Activated T-cell treated with anti-CD3 and anti-CD28 coated beads, Interleukin-2, amount 50 U/mL, for 72 hours (primary cell): ENCODE measurements at regions not wholly inside any gene's neighbourhood (a gene's known extent, or its start where the extent isn't known, plus 50 kb on each side); places are given as distances from the start of the nearest gene placed in this dataset.

Experiments
- ATAC-seq, 2 donors: fragments of 150-1000 bp; cut with Tn5 transposase; replicated peaks in 1 of 2; 2 replicates each; pipeline ENCODE4 v1.10.0; 2021; ENCODE audit warnings: moderate library complexity in 2 of 2, mild to moderate bottlenecking in 1 of 2
- DNase-seq, 2 donors: peaks; one replicate each; pipeline ENCODE4 v3.0.0; 2021 to 2022; ENCODE audit warnings: mixed read lengths in 1 of 2
- H3K27ac Mint-ChIP-seq: one replicate; pipeline ENCODE4 v1.8.0; 2022; ENCODE audit warnings: mild to moderate bottlenecking, moderate library complexity, mixed read lengths
- H3K27me3 Mint-ChIP-seq: one replicate; pipeline ENCODE4 v1.8.0; 2022; ENCODE audit warnings: low read depth, mixed read lengths
- H3K36me3 Mint-ChIP-seq, 2 donors: one replicate each; pipeline ENCODE4 v1.8.0; 2022; ENCODE audit warnings: mixed read lengths in 2 of 2, mild to moderate bottlenecking in 1 of 2; ENCODE audit not compliant: insufficient read depth in 2 of 2
- H3K4me1 Mint-ChIP-seq: one replicate; pipeline ENCODE4 v1.8.0; 2022; ENCODE audit warnings: low read depth, mixed read lengths
- H3K4me3 Mint-ChIP-seq, 2 donors: one replicate each; pipeline ENCODE4 v1.8.0; 2022; ENCODE audit warnings: mild to moderate bottlenecking in 2 of 2, mixed read lengths in 2 of 2, moderate library complexity in 2 of 2
- H3K9me3 Mint-ChIP-seq, 2 donors: one replicate each; pipeline ENCODE4 v1.8.0; 2022; ENCODE audit warnings: mixed read lengths in 2 of 2

GRCh38 chr5:148938522-148938882 lies 112.1 kb downstream of the ADRB2 start:
- no peaks in the 10 kb centered on the region for H3K4me1 Mint-ChIP-seq
- no peaks in the 10 kb centered on the region for H3K9me3 Mint-ChIP-seq
- H3K4me3 Mint-ChIP-seq = no peak overlapping the region
- no peaks in the 10 kb centered on the region for H3K36me3 Mint-ChIP-seq
- DNase-seq (no peak), ATAC-seq (no peak)
- H3K27me3 Mint-ChIP-seq = peaks cover 26% of the 10 kb centered on the region
- H3K27ac Mint-ChIP-seq = no peak overlapping the region

- Mint-ChIP-seq H3K9me3 (no peaks in the 10 kb centered on the region), H3K36me3 (no peaks in the 10 kb centered on the region), H3K27me3 (peaks cover 19% of the 10 kb centered on the region), H3K27ac (no peak overlapping the region), H3K4me3 (no peak overlapping the region), H3K4me1 (no peaks in the 10 kb centered on the region)
- ATAC-seq (no peak), DNase-seq (no peak)
These were observed 113.3 kb downstream of the ADRB2 start for GRCh38 chr5:148939676-148940075.

DNA sequence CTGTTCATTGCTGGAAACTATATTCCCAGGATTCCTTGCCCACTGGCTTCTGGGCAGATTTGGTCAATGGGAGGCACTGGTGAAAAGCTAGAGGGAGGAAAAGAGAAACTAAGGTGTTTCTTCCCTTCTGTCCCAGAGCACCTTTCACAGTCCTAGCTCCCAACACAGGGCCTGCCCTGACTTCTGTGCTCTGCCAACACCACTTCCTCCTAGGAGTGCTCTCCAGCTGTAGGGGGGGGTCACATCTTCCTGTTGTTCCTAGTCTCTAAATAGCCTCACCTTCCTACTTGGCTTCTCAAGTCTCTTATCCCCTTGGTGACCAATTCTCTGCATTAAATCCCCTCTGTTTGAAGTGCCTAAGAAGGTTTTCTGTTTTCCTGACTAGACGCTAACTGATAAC lies 115.4 kb downstream of the ADRB2 start:
- Mint-ChIP-seq H3K4me3 (no peak overlapping the region), H3K36me3 (no peaks in the 10 kb centered on the region), H3K27me3 (peaks cover 16% of the 10 kb centered on the region), H3K27ac (no peak overlapping the region), H3K9me3 (no peaks in the 10 kb centered on the region), H3K4me1 (no peaks in the 10 kb centered on the region)
- DNase-seq = no peak
- no peak for ATAC-seq

GRCh38 chr5:148949841-148950470 lies 112.9 kb downstream of the SH3TC2 start:
- DNase-seq = no peak

GRCh38 chr5:148950471-148950863 lies 112.4 kb downstream of the SH3TC2 start:
- no peak overlapping the region for H3K27ac Mint-ChIP-seq

More at GRCh38 chr5:148949841-148950470, 112.9 kb downstream of the SH3TC2 start:
- H3K9me3 Mint-ChIP-seq = no peaks in the 10 kb centered on the region
- no peaks in the 10 kb centered on the region for H3K4me1 Mint-ChIP-seq
- ATAC-seq = no peak
- H3K4me3 Mint-ChIP-seq = no peak overlapping the region
- H3K27ac Mint-ChIP-seq = no peak overlapping the region
- peaks cover 5% of the 10 kb centered on the region for H3K27me3 Mint-ChIP-seq
- no peaks in the 10 kb centered on the region for H3K36me3 Mint-ChIP-seq

GRCh38 chr5:148950892-148951291 lies 112.0 kb downstream of the SH3TC2 start:
- no peaks in the 10 kb centered on the region for H3K4me1 Mint-ChIP-seq
- peaks cover 5% of the 10 kb centered on the region for H3K27me3 Mint-ChIP-seq
- no peak for DNase-seq
- ATAC-seq = no peak
- H3K36me3 Mint-ChIP-seq = no peaks in the 10 kb centered on the region
- H3K27ac Mint-ChIP-seq = no peak overlapping the region
- H3K9me3 Mint-ChIP-seq = no peaks in the 10 kb centered on the region
- H3K4me3 Mint-ChIP-seq = no peak overlapping the region

More at GRCh38 chr5:148950471-148950863, 112.4 kb downstream of the SH3TC2 start:
- H3K4me3 Mint-ChIP-seq = no peak overlapping the region
- H3K27me3 Mint-ChIP-seq = peaks cover 5% of the 10 kb centered on the region
- no peaks in the 10 kb centered on the region for H3K9me3 Mint-ChIP-seq
- DNase-seq (no peak), ATAC-seq (no peak)
- H3K4me1 Mint-ChIP-seq = no peaks in the 10 kb centered on the region
- H3K36me3 Mint-ChIP-seq = no peaks in the 10 kb centered on the region

- H3K4me3 Mint-ChIP-seq = no peak overlapping the region
- H3K27me3 Mint-ChIP-seq = peaks cover 5% of the 10 kb centered on the region
- ATAC-seq (no peak), DNase-seq (no peak)
- no peak overlapping the region for H3K27ac Mint-ChIP-seq
- no peaks in the 10 kb centered on the region for H3K36me3 Mint-ChIP-seq
- no peaks in the 10 kb centered on the region for H3K9me3 Mint-ChIP-seq
- H3K4me1 Mint-ChIP-seq = no peaks in the 10 kb centered on the region
These were observed 111.2 kb downstream of the SH3TC2 start for GRCh38 chr5:148951612-148952011.

DNA sequence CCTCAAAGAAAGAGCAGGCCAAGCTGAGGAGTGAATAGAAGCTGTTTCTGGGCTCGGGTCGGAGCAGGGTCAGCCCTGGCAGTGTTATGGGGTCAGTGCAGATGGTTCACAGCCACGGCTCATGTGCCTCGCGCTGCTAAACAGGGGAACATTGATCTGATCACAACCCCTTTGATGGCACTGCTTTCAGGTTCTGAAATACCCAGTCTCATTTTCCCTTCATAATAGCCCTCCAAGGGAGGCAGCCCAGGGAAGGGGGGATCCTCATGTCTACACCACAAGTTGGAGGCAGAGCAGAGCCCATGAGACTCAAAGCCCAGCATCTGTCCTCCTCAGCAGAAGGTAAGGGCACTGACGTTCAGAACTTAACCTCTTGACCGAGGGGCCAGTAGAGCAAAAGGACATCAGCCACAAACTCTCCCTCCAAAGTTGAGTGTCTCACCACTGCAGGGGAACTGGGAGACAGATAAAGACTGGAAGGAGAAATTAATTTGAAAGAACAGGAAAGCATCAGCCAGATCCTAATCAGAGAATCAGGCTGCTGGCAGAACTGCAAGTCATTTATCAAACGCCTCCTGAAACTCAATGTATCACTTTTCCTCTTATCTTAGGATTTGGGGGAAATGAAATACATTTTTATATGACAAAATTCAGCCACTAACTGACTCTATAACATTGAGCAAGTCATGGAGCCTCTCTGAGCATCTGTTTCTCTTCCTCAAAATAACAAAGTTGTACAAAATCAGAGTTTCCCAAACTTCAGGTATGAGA lies 110.6 kb downstream of the SH3TC2 start:
- DNase-seq (no peak), ATAC-seq (no peak)
- H3K27ac Mint-ChIP-seq = no peak overlapping the region
- no peaks in the 10 kb centered on the region for H3K9me3 Mint-ChIP-seq
- no peaks in the 10 kb centered on the region for H3K36me3 Mint-ChIP-seq
- H3K4me3 Mint-ChIP-seq = no peak overlapping the region
- H3K4me1 Mint-ChIP-seq = no peaks in the 10 kb centered on the region
- H3K27me3 Mint-ChIP-seq = peaks cover 5% of the 10 kb centered on the region

GRCh38 chr5:148953711-148954110 lies 109.2 kb downstream of the SH3TC2 start:
- no peak for DNase-seq
- ATAC-seq = no peak
- Mint-ChIP-seq H3K27ac (no peak overlapping the region), H3K36me3 (no peaks in the 10 kb centered on the region), H3K4me1 (no peaks in the 10 kb centered on the region), H3K4me3 (no peak overlapping the region), H3K27me3 (peaks cover 13% of the 10 kb centered on the region), H3K9me3 (no peaks in the 10 kb centered on the region)
